GM13977 (cell line): ENCODE measurements at regions not wholly inside any gene's neighbourhood (a gene's known extent, or its start where the extent isn't known, plus 50 kb on each side); places are given as distances from the start of the nearest gene placed in this dataset.

Experiments
- DNase-seq: peaks from one replicate; pipeline ENCODE4 v3.0.0; 2012; ENCODE audit warnings: low spot score
- CTCF ChIP-seq: IDR thresholded peaks from 2 replicates; pipeline ENCODE4 v1.5.1; 2012; ENCODE audit warnings: mild to moderate bottlenecking, control low read depth; ENCODE audit not compliant: insufficient read depth; ENCODE audit errors: extremely low read depth, missing control alignments
- in situ Hi-C: fragments of 300-500 bp; cut with MboI; formaldehyde crosslinking; loops from one replicate; pipeline ENCODE4 v1.12.0; 2022; ENCODE audit warnings: low sequenced_read_pairs, low pct_unique_long_range_greater_than_20kb, mixed read lengths, inconsistent platforms; ENCODE audit not compliant: unreplicated experiment

- no peak for TF ChIP-seq CTCF
- no peak for DNase-seq
- in situ Hi-C loops, result loop anchor here (25.0 kb wide), 2 partner anchors 1139 to 1289 kb away; no protein-coding TSS in a partner anchor
These were observed 174.0 kb upstream of the DAB2 start for GRCh38 chr5:39598661-39599248.

DNA sequence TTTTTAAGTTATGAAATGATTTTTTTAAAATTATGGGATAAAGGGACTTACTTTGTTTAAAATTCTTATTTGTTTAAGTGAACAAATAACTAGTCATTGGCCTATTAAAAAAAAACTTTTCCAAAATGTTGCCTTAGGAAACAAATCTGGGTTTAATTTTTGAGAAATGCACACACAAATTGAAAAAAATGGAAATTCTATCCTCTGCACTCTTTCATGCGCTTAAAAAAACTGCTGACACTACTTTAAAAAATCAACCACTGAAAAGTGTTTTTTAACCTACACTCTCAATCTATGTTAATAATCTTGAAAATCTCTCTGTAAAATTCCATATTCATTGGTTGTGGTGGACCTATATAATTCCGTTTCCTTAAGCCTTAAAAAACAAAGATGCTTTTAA is 163.4 kb upstream of the DAB2 start:
- no peak for TF ChIP-seq CTCF
- no peak for DNase-seq
- in situ Hi-C loops, result loop anchor here (25.0 kb wide), 2 partner anchors 1149 to 1299 kb away; no protein-coding TSS in a partner anchor

GRCh38 chr5:39587675-39588074 is 162.9 kb upstream of the DAB2 start:
- in situ Hi-C loops, result loop anchor here (25.0 kb wide), 2 partner anchors 1150 to 1300 kb away; no protein-coding TSS in a partner anchor
- TF ChIP-seq CTCF, result no peak

GRCh38 chr5:39586185-39586584 is 161.4 kb upstream of the DAB2 start:
- in situ Hi-C loops, result loop anchor here (25.0 kb wide), 2 partner anchors 1151 to 1301 kb away; no protein-coding TSS in a partner anchor
- TF ChIP-seq CTCF, result no peak
- no peak for DNase-seq

More at GRCh38 chr5:39587675-39588074, 162.9 kb upstream of the DAB2 start:
- DNase-seq, result no peak

- no peak for DNase-seq
- in situ Hi-C loops, result loop anchor here (25.0 kb wide), 2 partner anchors 1152 to 1302 kb away; no protein-coding TSS in a partner anchor
These were observed 160.1 kb upstream of the DAB2 start for GRCh38 chr5:39584927-39585326.

More at GRCh38 chr5:39584927-39585326, 160.1 kb upstream of the DAB2 start:
- no peak for TF ChIP-seq CTCF
